ENCODE measurements at regions not wholly inside any gene's neighbourhood (a gene's known extent, or its start where the extent isn't known, plus 50 kb on each side); places are given as distances from the start of the nearest gene placed in this dataset.

DNA sequence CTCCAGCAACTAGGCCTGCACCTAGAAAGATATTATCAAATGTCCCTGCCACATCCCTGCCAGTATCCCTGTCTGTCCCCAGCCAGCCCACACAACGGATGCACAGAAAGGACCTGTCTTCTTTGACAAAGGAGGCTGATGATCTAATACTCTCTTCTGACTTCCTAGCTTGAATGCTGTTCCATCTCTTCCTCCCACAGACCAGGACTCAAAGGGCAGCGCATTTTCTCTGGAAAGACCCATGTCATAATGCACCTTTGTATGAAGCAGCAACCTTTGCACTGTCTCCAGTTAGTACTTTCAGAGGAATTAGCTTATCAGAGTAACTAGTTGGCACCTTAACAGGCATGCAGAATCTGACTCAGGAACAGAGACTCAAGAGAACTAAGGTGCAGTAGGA lies 53.3 kb upstream of the TAF8 start:
- Mint-ChIP-seq H3K27ac (peak overlapping the region; percentile 64), H3K27me3 (no peaks in the 10 kb centered on the region), H3K36me3 (ENCODE audit: low read depth) (peaks cover 34% of the 10 kb centered on the region), H3K4me1 (ENCODE audit: low read depth) (peaks cover 46% of the 10 kb centered on the region), H3K9me3 (no peaks in the 10 kb centered on the region), H3K4me3 (no peak overlapping the region)

DNA sequence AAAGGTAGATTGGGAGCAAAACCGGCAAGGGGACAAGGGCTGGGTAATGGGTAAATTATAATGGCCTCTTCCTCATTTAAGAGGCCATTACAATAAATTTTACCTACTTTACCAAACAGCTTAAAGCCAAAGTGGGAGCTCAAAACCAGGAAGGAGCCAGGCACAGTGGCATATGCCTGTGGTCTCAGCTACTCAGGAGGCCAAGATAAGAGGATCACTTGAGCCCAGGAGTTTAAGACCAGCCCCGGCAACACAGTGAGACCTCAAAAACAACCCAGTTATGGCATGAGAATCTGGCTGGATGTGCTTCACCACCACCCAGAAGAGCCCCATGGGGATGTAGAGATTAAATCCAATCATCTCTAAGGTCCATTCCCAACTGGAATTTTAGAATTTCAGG lies 52.9 kb upstream of the TAF8 start:
- no peaks in the 10 kb centered on the region for H3K9me3 Mint-ChIP-seq
- no peak overlapping the region for H3K4me3 Mint-ChIP-seq
- peaks cover 34% of the 10 kb centered on the region for H3K36me3 Mint-ChIP-seq (ENCODE audit: low read depth)
- peaks cover 45% of the 10 kb centered on the region for H3K4me1 Mint-ChIP-seq (ENCODE audit: low read depth)
- H3K27me3 Mint-ChIP-seq: no peaks in the 10 kb centered on the region
- peak overlapping the region; percentile 64 for H3K27ac Mint-ChIP-seq
